ENCODE measurements at regions not wholly inside any gene's neighbourhood (a gene's known extent, or its start where the extent isn't known, plus 50 kb on each side); places are given as distances from the start of the nearest gene placed in this dataset.

DNA sequence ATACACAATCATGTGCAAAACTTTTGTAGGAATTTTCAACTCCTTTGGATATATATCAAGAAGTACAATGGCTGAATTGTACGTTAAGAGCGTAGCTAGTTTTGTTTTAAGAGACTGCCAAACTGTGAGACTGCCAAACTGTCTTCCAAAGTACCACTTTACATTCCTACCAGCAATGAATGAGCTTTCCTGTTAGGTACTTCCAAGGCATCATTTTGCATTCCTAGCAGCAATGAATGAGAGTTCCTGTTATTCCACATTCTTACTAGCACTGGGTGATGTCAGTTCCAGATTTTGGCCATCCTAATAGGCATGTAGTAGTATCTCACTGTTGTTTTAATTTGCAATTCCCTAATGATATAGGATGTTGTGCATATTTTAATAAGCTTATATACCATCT is 219.3 kb downstream of the KCNN2 start:
- TF ChIP-seq, protein P1, sequence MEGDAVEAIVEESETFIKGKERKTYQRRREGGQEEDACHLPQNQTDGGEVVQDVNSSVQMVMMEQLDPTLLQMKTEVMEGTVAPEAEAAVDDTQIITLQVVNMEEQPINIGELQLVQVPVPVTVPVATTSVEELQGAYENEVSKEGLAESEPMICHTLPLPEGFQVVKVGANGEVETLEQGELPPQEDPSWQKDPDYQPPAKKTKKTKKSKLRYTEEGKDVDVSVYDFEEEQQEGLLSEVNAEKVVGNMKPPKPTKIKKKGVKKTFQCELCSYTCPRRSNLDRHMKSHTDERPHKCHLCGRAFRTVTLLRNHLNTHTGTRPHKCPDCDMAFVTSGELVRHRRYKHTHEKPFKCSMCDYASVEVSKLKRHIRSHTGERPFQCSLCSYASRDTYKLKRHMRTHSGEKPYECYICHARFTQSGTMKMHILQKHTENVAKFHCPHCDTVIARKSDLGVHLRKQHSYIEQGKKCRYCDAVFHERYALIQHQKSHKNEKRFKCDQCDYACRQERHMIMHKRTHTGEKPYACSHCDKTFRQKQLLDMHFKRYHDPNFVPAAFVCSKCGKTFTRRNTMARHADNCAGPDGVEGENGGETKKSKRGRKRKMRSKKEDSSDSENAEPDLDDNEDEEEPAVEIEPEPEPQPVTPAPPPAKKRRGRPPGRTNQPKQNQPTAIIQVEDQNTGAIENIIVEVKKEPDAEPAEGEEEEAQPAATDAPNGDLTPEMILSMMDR (optimal IDR thresholded peaks at IDR 0.05 in 1 of 3, IDR thresholded peaks at IDR 0.05 in 1 of 3, conservative IDR thresholded peaks at IDR 0.05 in 1 of 3; ENCODE audit: extremely low read depth in 1 of 3, insufficient read depth in 2 of 3, low read length in 3 of 3) = no peak
- no peak for TF ChIP-seq EZH2 (IDR thresholded peaks at IDR 0.05; ENCODE audit: low read length)
